ENCODE measurements at regions not wholly inside any gene's neighbourhood (a gene's known extent, or its start where the extent isn't known, plus 50 kb on each side); places are given as distances from the start of the nearest gene placed in this dataset.

DNA sequence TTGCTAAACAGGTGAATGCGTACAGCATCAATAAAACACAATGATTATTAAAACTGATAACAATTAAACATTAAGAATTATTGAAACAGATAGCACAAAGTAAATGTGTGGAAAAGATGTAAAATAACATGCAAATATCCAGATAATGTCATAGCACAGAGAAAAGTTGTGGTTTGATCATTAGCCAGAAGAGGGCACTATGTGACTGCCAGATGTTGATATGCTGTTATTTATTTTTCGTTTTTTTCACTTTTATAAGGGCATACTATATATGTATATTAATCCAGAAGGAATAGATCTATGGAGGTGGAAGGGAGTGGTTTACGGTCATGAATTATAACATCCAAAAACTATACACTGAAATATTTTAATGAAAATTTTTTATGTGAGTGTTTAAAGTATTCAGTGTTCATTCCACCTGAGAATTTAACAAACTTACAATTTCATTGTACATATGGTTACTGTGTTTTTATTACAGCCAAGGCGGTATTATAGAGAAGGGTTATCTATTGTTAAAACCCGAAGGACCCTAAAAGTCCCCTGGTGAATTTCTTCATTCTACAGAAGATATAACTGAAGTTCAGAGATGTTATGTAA lies 211.9 kb upstream of the UGT8 start:
- no peak for TF ChIP-seq POLR2A (IDR thresholded peaks at IDR 0.05; ENCODE audit: extremely low read depth, insufficient read length)
- peak; percentile 20 for TF ChIP-seq CTCF (IDR thresholded peaks at IDR 0.05; ENCODE audit: low read depth, low read length)
- TF ChIP-seq, protein P1, sequence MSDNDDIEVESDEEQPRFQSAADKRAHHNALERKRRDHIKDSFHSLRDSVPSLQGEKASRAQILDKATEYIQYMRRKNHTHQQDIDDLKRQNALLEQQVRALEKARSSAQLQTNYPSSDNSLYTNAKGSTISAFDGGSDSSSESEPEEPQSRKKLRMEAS (IDR thresholded peaks at IDR 0.05; ENCODE audit: low read depth, low read length): no peak
